Activated T-helper 1 cell treated with anti-CD3 and anti-CD28 coated beads, Interleukin-12 subunit alpha, Interleukin-12 subunit beta, Interleukin-2, Interleukin-4 antibody, amounts not matched to agents 30 ng/mL and 10 ng/mL and 1 ng/mL, durations not matched to agents 14 hours and 24 hours and 36 hours (primary cell): ENCODE measurements at regions not wholly inside any gene's neighbourhood (a gene's known extent, or its start where the extent isn't known, plus 50 kb on each side); places are given as distances from the start of the nearest gene placed in this dataset.

Source experiments
- DNase-seq: peaks from one replicate; pipeline ENCODE4 v3.0.0; 2021; ENCODE audit warnings: low spot score
- H3K27ac Mint-ChIP-seq: one replicate; pipeline ENCODE4 v1.8.0; 2021; ENCODE audit warnings: mild to moderate bottlenecking, mixed read lengths
- H3K27me3 Mint-ChIP-seq: one replicate; pipeline ENCODE4 v1.8.0; 2022; ENCODE audit warnings: mild to moderate bottlenecking, moderate library complexity, mixed read lengths; ENCODE audit not compliant: insufficient read depth
- H3K36me3 Mint-ChIP-seq: one replicate; pipeline ENCODE4 v1.8.0; 2021; ENCODE audit warnings: low read depth, mixed read lengths
- H3K4me1 Mint-ChIP-seq: one replicate; pipeline ENCODE4 v1.8.0; 2021; ENCODE audit warnings: low read depth, mixed read lengths
- H3K4me3 Mint-ChIP-seq: one replicate; pipeline ENCODE4 v1.8.0; 2021; ENCODE audit warnings: mild to moderate bottlenecking, moderate library complexity, mixed read lengths
- H3K9me3 Mint-ChIP-seq: one replicate; pipeline ENCODE4 v1.8.0; 2021; ENCODE audit warnings: mixed read lengths
- intact Hi-C: fragments of 100-400 bp; cut with micrococcal nuclease; formaldehyde crosslinking; loops from one replicate; pipeline ENCODE4 v1.15.1; 2024

- Mint-ChIP-seq H3K4me1 (no peaks in the 10 kb centered on the region), H3K36me3 (no peaks in the 10 kb centered on the region), H3K4me3 (no peak overlapping the region), H3K27me3 (peaks cover 14% of the 10 kb centered on the region), H3K9me3 (no peaks in the 10 kb centered on the region), H3K27ac (no peak overlapping the region)
- no peak for DNase-seq
- intact Hi-C loops = no loop called here
Observed at GRCh38 chr6:134740027-134740373, 209.9 kb downstream of the ALDH8A1 start.

DNA sequence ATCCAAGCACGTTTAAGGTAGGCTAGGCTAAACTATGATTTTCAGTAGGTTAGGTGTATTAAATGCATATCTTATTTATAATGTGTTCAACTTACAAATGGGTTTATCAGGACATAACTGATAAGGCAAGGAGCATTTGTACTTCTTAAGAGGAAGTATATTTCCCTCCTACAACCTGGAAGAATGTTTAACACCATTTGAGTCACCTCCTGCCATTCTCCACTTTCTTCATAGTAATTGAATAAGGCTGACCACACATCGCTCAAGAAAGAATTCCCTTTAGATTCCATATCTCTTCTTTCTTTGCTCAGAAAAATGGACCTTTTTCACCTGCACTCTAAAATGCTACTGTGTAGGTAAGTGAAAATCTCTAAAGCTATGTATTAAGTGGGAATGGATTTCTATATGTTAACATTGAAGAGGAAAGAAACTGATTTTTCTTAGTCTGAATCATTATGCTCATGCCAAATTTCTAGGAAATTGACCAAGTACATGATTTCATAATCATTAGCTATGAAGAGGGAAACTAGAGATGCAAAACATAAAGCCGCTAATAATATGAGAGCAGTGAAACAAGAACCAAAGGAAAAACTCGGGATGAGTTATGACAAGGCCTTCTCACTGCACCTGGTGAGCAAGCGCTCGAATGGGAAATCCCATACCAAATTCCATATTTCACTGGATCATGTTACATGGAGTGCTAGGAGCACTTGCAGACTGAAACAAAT lies 210.4 kb downstream of the ALDH8A1 start:
- Mint-ChIP-seq H3K9me3 (no peaks in the 10 kb centered on the region), H3K36me3 (no peaks in the 10 kb centered on the region), H3K27ac (no peak overlapping the region), H3K27me3 (peaks cover 16% of the 10 kb centered on the region), H3K4me1 (no peaks in the 10 kb centered on the region), H3K4me3 (no peak overlapping the region)
- DNase-seq = no peak
- intact Hi-C loops = no loop called here

GRCh38 chr6:134738211-134738885 lies 211.6 kb downstream of the ALDH8A1 start:
- H3K27me3 Mint-ChIP-seq = peaks cover 12% of the 10 kb centered on the region
- no peak overlapping the region for H3K27ac Mint-ChIP-seq
- no peaks in the 10 kb centered on the region for H3K36me3 Mint-ChIP-seq
- H3K4me3 Mint-ChIP-seq = no peak overlapping the region
- H3K4me1 Mint-ChIP-seq = no peaks in the 10 kb centered on the region
- intact Hi-C loops = no loop called here
- DNase-seq = no peak
- no peaks in the 10 kb centered on the region for H3K9me3 Mint-ChIP-seq

DNA sequence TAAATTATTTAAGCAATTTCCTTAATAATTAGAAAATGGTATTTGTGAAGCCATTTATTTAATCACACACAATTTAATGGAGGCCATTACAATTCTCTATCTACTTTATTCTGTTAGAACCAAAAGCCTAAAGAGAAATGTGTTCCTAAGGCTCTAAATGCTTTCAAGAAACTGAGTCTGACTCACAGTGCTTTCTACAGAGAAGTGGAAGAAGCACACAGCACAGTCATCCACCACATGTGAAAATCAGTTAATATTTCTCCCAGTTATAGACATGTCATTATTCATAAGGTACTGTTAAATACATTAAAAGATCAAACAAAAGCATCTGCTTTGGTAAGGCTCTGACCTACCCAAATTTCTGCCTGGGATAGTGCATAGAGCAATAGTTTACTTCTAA lies 214.4 kb downstream of the ALDH8A1 start:
- no peak for DNase-seq
- no peak overlapping the region for H3K4me3 Mint-ChIP-seq
- intact Hi-C loops = no loop called here
- no peaks in the 10 kb centered on the region for H3K9me3 Mint-ChIP-seq
- no peaks in the 10 kb centered on the region for H3K36me3 Mint-ChIP-seq
- H3K4me1 Mint-ChIP-seq = no peaks in the 10 kb centered on the region
- H3K27me3 Mint-ChIP-seq = peaks cover 20% of the 10 kb centered on the region
- no peak overlapping the region for H3K27ac Mint-ChIP-seq

GRCh38 chr6:134734312-134734869 lies 215.5 kb downstream of the ALDH8A1 start:
- Mint-ChIP-seq H3K27ac (no peak overlapping the region), H3K27me3 (peaks cover 20% of the 10 kb centered on the region), H3K4me1 (no peaks in the 10 kb centered on the region), H3K9me3 (no peaks in the 10 kb centered on the region), H3K4me3 (no peak overlapping the region), H3K36me3 (no peaks in the 10 kb centered on the region)
- intact Hi-C loops = no loop called here
- no peak for DNase-seq

DNA sequence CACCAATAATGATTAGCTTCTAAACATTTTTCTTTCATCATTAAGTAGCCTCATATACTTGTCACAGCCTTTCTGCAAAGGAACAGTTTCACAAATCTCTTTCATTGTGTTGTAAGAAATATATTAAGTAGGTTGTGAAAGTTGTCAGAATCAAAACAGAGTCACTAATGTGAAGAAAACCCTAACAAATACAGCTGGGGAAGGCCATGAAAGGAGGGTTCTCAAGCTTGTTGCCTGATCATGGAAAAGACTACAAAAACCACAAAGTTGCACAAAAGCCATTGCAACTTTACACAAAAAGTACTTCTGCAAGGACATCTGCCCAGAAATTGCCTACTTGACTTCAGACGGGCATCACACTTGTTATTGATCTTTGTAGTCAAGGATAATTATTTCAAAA lies 216.1 kb downstream of the ALDH8A1 start:
- H3K27ac Mint-ChIP-seq = no peak overlapping the region
- no peaks in the 10 kb centered on the region for H3K36me3 Mint-ChIP-seq
- intact Hi-C loops = no loop called here
- DNase-seq = no peak
- no peak overlapping the region for H3K4me3 Mint-ChIP-seq
- H3K4me1 Mint-ChIP-seq = no peaks in the 10 kb centered on the region
- peaks cover 19% of the 10 kb centered on the region for H3K27me3 Mint-ChIP-seq
- no peaks in the 10 kb centered on the region for H3K9me3 Mint-ChIP-seq

- Mint-ChIP-seq H3K36me3 (no peaks in the 10 kb centered on the region), H3K4me3 (no peak overlapping the region)
- DNase-seq = no peak
Observed at GRCh38 chr6:134732763-134733162, 217.1 kb downstream of the ALDH8A1 start.

GRCh38 chr6:134731615-134732014 lies 218.3 kb downstream of the ALDH8A1 start:
- no peaks in the 10 kb centered on the region for H3K36me3 Mint-ChIP-seq
- H3K27me3 Mint-ChIP-seq = peaks cover 27% of the 10 kb centered on the region

More at GRCh38 chr6:134732763-134733162, 217.1 kb downstream of the ALDH8A1 start:
- peaks cover 16% of the 10 kb centered on the region for H3K27me3 Mint-ChIP-seq
- intact Hi-C loops = no loop called here
- H3K4me1 Mint-ChIP-seq = no peaks in the 10 kb centered on the region
- H3K27ac Mint-ChIP-seq = no peak overlapping the region
- no peaks in the 10 kb centered on the region for H3K9me3 Mint-ChIP-seq

DNA sequence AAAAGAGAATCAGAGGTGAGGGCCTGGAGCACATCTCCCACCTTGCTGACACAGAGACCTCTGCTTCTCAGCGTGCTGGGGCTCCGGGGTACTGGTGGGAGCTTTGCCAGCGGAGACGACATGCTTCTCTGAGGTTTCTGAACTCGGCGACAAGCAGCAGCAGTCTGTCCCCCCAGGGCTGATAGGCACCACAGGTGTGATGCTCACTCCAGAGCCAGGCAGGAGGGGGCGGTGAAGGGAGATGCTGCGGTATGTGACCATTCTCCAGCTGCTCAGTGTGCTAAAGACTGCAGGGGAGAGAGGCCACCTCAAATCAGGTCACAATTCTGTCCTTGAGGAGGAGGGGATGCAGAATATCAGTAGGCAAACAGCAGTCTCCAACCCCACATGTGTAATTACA lies 219.9 kb downstream of the ALDH8A1 start:
- H3K27ac Mint-ChIP-seq = no peak overlapping the region
- peaks cover 34% of the 10 kb centered on the region for H3K27me3 Mint-ChIP-seq
- DNase-seq = no peak
- intact Hi-C loops = no loop called here
- H3K9me3 Mint-ChIP-seq = no peaks in the 10 kb centered on the region
- H3K36me3 Mint-ChIP-seq = no peaks in the 10 kb centered on the region
- H3K4me3 Mint-ChIP-seq = no peak overlapping the region
- H3K4me1 Mint-ChIP-seq = no peaks in the 10 kb centered on the region

More at GRCh38 chr6:134731615-134732014, 218.3 kb downstream of the ALDH8A1 start:
- Mint-ChIP-seq H3K4me3 (no peak overlapping the region), H3K27ac (no peak overlapping the region), H3K4me1 (no peaks in the 10 kb centered on the region), H3K9me3 (no peaks in the 10 kb centered on the region)
- no peak for DNase-seq
- intact Hi-C loops = no loop called here

GRCh38 chr6:134729561-134729960 lies 220.3 kb downstream of the ALDH8A1 start:
- H3K36me3 Mint-ChIP-seq = no peaks in the 10 kb centered on the region
- DNase-seq = no peak
- peaks cover 32% of the 10 kb centered on the region for H3K27me3 Mint-ChIP-seq
- H3K4me3 Mint-ChIP-seq = no peak overlapping the region
- no peak overlapping the region for H3K27ac Mint-ChIP-seq
- no peaks in the 10 kb centered on the region for H3K9me3 Mint-ChIP-seq
- intact Hi-C loops = no loop called here
- no peaks in the 10 kb centered on the region for H3K4me1 Mint-ChIP-seq

- Mint-ChIP-seq H3K4me3 (no peak overlapping the region), H3K27me3 (peaks cover 38% of the 10 kb centered on the region), H3K27ac (no peak overlapping the region), H3K36me3 (no peaks in the 10 kb centered on the region), H3K9me3 (no peaks in the 10 kb centered on the region), H3K4me1 (no peaks in the 10 kb centered on the region)
- intact Hi-C loops = no loop called here
- DNase-seq = no peak
Observed at GRCh38 chr6:134727081-134727480, 222.8 kb downstream of the ALDH8A1 start.

DNA sequence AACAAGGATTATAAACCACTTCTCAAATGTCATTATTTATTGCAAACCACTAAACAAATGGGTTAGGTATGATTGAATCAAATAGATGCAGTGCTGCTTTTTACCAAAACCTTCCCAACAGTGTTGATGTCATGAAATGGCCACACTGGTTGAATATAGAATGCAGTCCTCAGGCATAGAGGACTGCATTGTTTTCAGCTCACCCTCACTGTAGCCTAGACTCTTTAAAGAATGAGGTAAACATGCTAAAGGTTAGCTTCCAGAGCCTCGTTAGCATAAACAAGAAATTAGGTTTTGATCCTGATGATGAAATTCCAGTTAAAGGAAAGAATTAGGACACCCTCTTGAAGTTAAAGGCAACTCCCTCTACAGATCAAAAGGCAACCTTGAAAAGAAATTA lies 224.3 kb downstream of the ALDH8A1 start:
- H3K4me1 Mint-ChIP-seq = no peaks in the 10 kb centered on the region
- no peak overlapping the region for H3K4me3 Mint-ChIP-seq
- intact Hi-C loops = no loop called here
- no peaks in the 10 kb centered on the region for H3K36me3 Mint-ChIP-seq
- peaks cover 34% of the 10 kb centered on the region for H3K27me3 Mint-ChIP-seq
- H3K27ac Mint-ChIP-seq = no peak overlapping the region
- DNase-seq = no peak
- no peaks in the 10 kb centered on the region for H3K9me3 Mint-ChIP-seq

DNA sequence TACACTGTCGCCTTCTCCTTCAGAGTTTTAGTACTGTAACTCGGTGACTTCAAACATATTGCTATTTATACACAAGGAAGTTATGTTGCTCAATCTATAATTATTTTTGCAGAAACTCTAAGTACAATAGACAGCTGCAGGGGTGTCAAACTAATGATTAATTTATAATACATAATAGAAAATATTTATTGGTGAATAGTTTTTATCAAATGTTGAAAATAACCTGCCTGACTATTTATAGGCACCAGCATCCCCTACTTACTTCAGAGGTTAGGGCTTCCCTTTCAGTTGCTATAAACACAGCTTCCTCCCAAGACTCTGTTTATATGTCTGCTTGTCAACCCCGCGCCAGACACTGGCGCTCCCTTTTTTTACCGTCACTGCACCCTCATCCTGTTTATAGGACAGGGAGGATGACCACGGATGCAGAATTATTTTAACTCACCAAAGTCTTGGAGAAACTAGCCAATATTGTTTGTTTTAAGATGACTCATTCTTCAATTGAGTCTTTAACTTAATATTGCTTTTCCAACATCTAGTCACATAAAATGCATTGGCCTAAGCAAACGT lies 225.0 kb downstream of the ALDH8A1 start:
- no peaks in the 10 kb centered on the region for H3K4me1 Mint-ChIP-seq
- no peak for DNase-seq
- H3K4me3 Mint-ChIP-seq = no peak overlapping the region
- no peaks in the 10 kb centered on the region for H3K9me3 Mint-ChIP-seq
- no peaks in the 10 kb centered on the region for H3K36me3 Mint-ChIP-seq
- intact Hi-C loops = no loop called here
- peaks cover 34% of the 10 kb centered on the region for H3K27me3 Mint-ChIP-seq
- no peak overlapping the region for H3K27ac Mint-ChIP-seq
